ENCODE measurements at regions not wholly inside any gene's neighbourhood (a gene's known extent, or its start where the extent isn't known, plus 50 kb on each side); places are given as distances from the start of the nearest gene placed in this dataset.

- H3K9me3 ChIP-seq: no peaks in the 10 kb centered on the region
- H3K27ac ChIP-seq: no peak overlapping the region
- H3K27me3 ChIP-seq (ENCODE audit: low read depth): no peaks in the 10 kb centered on the region
- no peaks in the 10 kb centered on the region for H3K36me3 ChIP-seq
- no peak overlapping the region for H3K4me3 ChIP-seq
- ATAC-seq: no peak
- intact Hi-C loops (cut with DNase I): no loop called here
- no peaks in the 10 kb centered on the region for H3K4me1 ChIP-seq
- TF ChIP-seq CTCF (IDR thresholded peaks at IDR 0.05): no peak
- DNase-seq: no peak
These were observed 363.8 kb upstream of the NAALADL2 start for GRCh38 chr3:174495311-174495710.

- Histone ChIP-seq H3K27me3 (ENCODE audit: low read depth) (no peaks in the 10 kb centered on the region), H3K36me3 (no peaks in the 10 kb centered on the region), H3K27ac (no peak overlapping the region), H3K9me3 (no peaks in the 10 kb centered on the region), H3K4me1 (no peaks in the 10 kb centered on the region), H3K4me3 (no peak overlapping the region)
- intact Hi-C loops (cut with DNase I): no loop called here
- DNase-seq (no peak), ATAC-seq (no peak)
- TF ChIP-seq CTCF (IDR thresholded peaks at IDR 0.05): no peak
These were observed 363.2 kb upstream of the NAALADL2 start for GRCh38 chr3:174495928-174496327.

- ATAC-seq (no peak), DNase-seq (no peak)
- Histone ChIP-seq H3K4me1 (no peaks in the 10 kb centered on the region), H3K4me3 (no peak overlapping the region), H3K36me3 (no peaks in the 10 kb centered on the region), H3K27me3 (ENCODE audit: low read depth) (no peaks in the 10 kb centered on the region), H3K9me3 (no peaks in the 10 kb centered on the region), H3K27ac (no peak overlapping the region)
- TF ChIP-seq CTCF (IDR thresholded peaks at IDR 0.05): no peak
- intact Hi-C loops (cut with DNase I): no loop called here
These were observed 360.5 kb upstream of the NAALADL2 start for GRCh38 chr3:174498638-174499037.

GRCh38 chr3:174505266-174505665 is 353.9 kb upstream of the NAALADL2 start:
- no peak for ATAC-seq
- Histone ChIP-seq H3K27me3 (ENCODE audit: low read depth) (no peaks in the 10 kb centered on the region), H3K27ac (no peak overlapping the region), H3K36me3 (no peaks in the 10 kb centered on the region), H3K4me1 (no peaks in the 10 kb centered on the region), H3K4me3 (no peak overlapping the region), H3K9me3 (no peaks in the 10 kb centered on the region)
- intact Hi-C loops (cut with DNase I): no loop called here
- no peak for TF ChIP-seq CTCF (IDR thresholded peaks at IDR 0.05)
- DNase-seq: no peak

- Histone ChIP-seq H3K27ac (no peak overlapping the region), H3K27me3 (ENCODE audit: low read depth) (no peaks in the 10 kb centered on the region), H3K9me3 (no peaks in the 10 kb centered on the region), H3K4me1 (no peaks in the 10 kb centered on the region), H3K4me3 (no peak overlapping the region), H3K36me3 (no peaks in the 10 kb centered on the region)
- no peak for TF ChIP-seq CTCF (IDR thresholded peaks at IDR 0.05)
- DNase-seq (no peak), ATAC-seq (no peak)
- intact Hi-C loops (cut with DNase I): no loop called here
These were observed 334.9 kb upstream of the NAALADL2 start for GRCh38 chr3:174524203-174524602.

GRCh38 chr3:174529298-174529697 is 329.8 kb upstream of the NAALADL2 start:
- no peak for DNase-seq
- intact Hi-C loops (cut with DNase I): no loop called here
- TF ChIP-seq CTCF (IDR thresholded peaks at IDR 0.05): no peak
- Histone ChIP-seq H3K9me3 (no peaks in the 10 kb centered on the region), H3K36me3 (no peaks in the 10 kb centered on the region), H3K27ac (no peak overlapping the region), H3K4me1 (no peaks in the 10 kb centered on the region), H3K4me3 (no peak overlapping the region), H3K27me3 (ENCODE audit: low read depth) (no peaks in the 10 kb centered on the region)
- no peak for ATAC-seq

Measured in lower lobe of right lung (tissue), 2 donors.